ENCODE measurements at regions not wholly inside any gene's neighbourhood (a gene's known extent, or its start where the extent isn't known, plus 50 kb on each side); places are given as distances from the start of the nearest gene placed in this dataset.

DNA sequence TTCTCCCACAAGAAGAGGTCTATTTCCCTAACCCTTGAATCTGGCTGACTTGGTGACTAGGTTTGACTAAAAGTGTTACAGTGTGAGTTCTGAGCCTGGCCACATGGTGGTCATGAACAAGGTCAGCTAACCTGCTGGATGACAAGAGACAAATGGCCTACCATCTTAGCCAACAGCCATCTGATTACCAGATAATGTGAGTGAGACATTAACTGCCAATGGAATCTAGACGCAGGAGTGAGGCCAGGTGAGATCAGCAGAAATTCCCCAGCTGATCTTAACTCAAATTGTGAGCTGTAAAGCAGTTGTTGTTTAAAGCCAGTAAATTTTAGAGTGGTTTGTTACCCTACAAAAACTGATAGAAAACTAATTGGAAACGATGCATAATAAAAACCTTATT lies 320.0 kb downstream of the BRINP2 start:
- H3K27me3 ChIP-seq (ENCODE audit: control insufficient read depth in 3 of 3, insufficient read depth in 3 of 3, low read length in 3 of 3): no peaks in the 10 kb centered on the region
- no peak overlapping the region for H3K4me3 ChIP-seq (ENCODE audit: low read depth in 1 of 3, low read length in 3 of 3)
- no peak for FAIRE-seq
- H3K27ac ChIP-seq (ENCODE audit: low read depth in 1 of 3, low read length in 2 of 3): no peak overlapping the region
- no peaks in the 10 kb centered on the region for H3K4me1 ChIP-seq (ENCODE audit: control insufficient read depth in 3 of 3, insufficient read depth in 2 of 3, low read depth in 1 of 3, low read length in 2 of 3)
- DNase-seq: no peak
- peaks cover under 1 to 4% of the 10 kb centered on the region in 2 donors for H3K9me3 ChIP-seq (ENCODE audit: control insufficient read depth in 2 of 2, insufficient read depth in 1 of 2, low read depth in 1 of 2, low read length in 1 of 2)
- WGBS, 3 donors: 66 to 78% (median 73%) methylated on average over 2 of the region's 2 CpGs
- H3K36me3 ChIP-seq (ENCODE audit: control insufficient read depth in 3 of 3, insufficient read depth in 2 of 3, low read depth in 1 of 3, low read length in 3 of 3): no peaks in the 10 kb centered on the region

DNA sequence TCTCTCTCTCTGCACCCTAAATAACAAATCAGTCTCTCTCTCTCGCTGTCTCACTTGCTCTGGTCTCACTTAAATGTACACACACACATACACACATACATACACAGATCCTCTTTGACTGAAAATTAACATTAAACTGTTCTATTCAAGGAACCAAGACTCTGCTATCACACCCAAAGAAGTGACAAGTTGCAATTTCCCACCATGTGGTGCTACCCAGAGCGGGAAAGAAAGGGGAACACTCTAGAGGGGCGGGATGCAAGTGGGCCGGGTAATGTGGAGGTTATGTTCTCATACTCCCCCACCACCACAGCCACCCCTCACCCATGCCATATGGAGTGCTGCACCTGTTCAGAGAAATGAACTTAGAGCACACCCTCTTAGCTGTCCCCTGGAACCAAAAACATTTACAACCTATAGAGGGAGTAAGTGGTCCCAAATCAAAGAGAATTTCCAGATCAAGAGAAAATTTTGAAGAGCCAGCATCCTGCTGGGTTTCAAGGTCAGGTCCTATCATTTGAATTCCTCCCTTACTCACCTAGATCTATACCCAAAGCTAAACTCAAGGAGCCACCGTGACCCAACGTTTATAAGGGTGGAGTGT lies 319.4 kb downstream of the BRINP2 start:
- Histone ChIP-seq H3K9me3 (ENCODE audit: control insufficient read depth in 2 of 2, insufficient read depth in 1 of 2, low read depth in 1 of 2, low read length in 1 of 2) (no peaks in the 10 kb centered on the region), H3K27ac (ENCODE audit: low read depth in 1 of 3, low read length in 2 of 3) (no peak overlapping the region), H3K4me3 (ENCODE audit: low read depth in 1 of 3, low read length in 3 of 3) (no peak overlapping the region), H3K36me3 (ENCODE audit: control insufficient read depth in 3 of 3, insufficient read depth in 2 of 3, low read depth in 1 of 3, low read length in 3 of 3) (no peaks in the 10 kb centered on the region), H3K4me1 (ENCODE audit: control insufficient read depth in 3 of 3, insufficient read depth in 2 of 3, low read depth in 1 of 3, low read length in 2 of 3) (no peaks in the 10 kb centered on the region), H3K27me3 (ENCODE audit: control insufficient read depth in 3 of 3, insufficient read depth in 3 of 3, low read length in 3 of 3) (no peaks in the 10 kb centered on the region)
- 76 to 81% (median 81%) methylated on average over 6 of the region's 6 CpGs for WGBS, 3 donors
- FAIRE-seq (no peak), DNase-seq (no peak)

DNA sequence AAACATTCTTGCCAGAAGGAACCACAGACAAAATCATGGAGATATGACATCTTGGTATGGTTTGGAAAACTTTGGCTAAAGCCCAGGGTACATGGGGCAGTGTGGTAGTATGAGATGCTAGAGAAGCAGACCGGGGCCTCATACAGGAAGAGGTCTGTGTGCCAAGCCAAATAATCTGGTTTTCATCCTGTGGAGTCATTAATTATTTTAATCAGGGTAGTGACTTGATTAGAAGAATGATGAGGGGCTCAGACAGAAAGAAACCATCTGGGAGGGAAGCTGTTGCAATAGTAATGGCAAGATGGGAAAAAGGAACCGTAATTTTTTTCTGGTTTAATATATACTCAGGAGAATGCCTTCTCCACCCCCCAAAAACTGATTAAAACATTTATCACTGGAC lies 318.0 kb downstream of the BRINP2 start:
- H3K4me1 ChIP-seq (ENCODE audit: control insufficient read depth in 3 of 3, insufficient read depth in 2 of 3, low read depth in 1 of 3, low read length in 2 of 3): no peaks in the 10 kb centered on the region
- no peaks in the 10 kb centered on the region for H3K9me3 ChIP-seq (ENCODE audit: control insufficient read depth in 2 of 2, insufficient read depth in 1 of 2, low read depth in 1 of 2, low read length in 1 of 2)
- H3K4me3 ChIP-seq (ENCODE audit: low read depth in 1 of 3, low read length in 3 of 3): no peak overlapping the region
- WGBS, 3 donors: 60 to 67% (median 65%) methylated on average over 2 of the region's 2 CpGs
- H3K36me3 ChIP-seq (ENCODE audit: control insufficient read depth in 3 of 3, insufficient read depth in 2 of 3, low read depth in 1 of 3, low read length in 3 of 3): no peaks in the 10 kb centered on the region
- no peak overlapping the region for H3K27ac ChIP-seq (ENCODE audit: low read depth in 1 of 3, low read length in 2 of 3)
- DNase-seq: no peak
- FAIRE-seq: no peak
- H3K27me3 ChIP-seq (ENCODE audit: control insufficient read depth in 3 of 3, insufficient read depth in 3 of 3, low read length in 3 of 3): no peaks in the 10 kb centered on the region

DNA sequence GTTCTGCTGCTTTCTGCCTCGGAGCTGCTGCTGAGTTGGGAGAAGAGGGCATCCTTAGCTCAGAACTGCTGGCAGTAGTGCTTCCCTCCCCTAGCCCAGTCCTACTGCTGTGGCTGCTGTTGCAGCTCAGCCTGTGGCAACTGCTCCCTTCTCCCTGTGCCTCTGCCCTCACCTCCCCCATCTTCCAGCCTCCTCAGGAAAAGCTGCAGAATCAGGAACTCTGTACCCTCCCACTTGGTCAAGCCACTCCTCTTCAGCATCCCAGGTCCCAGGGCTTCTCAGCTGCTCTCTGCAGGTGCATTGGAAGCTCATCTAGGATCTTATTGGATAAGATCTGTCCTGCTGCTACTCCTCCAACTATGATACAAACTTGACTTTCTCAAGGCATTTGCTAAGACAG lies 316.7 kb downstream of the BRINP2 start:
- no peaks in the 10 kb centered on the region for H3K27me3 ChIP-seq (ENCODE audit: control insufficient read depth in 3 of 3, insufficient read depth in 3 of 3, low read length in 3 of 3)
- H3K27ac ChIP-seq (ENCODE audit: low read depth in 1 of 3, low read length in 2 of 3): no peak overlapping the region
- no peak for DNase-seq
- no peaks in the 10 kb centered on the region for H3K9me3 ChIP-seq (ENCODE audit: control insufficient read depth in 2 of 2, insufficient read depth in 1 of 2, low read depth in 1 of 2, low read length in 1 of 2)
- H3K4me1 ChIP-seq (ENCODE audit: control insufficient read depth in 3 of 3, insufficient read depth in 2 of 3, low read depth in 1 of 3, low read length in 2 of 3): no peaks in the 10 kb centered on the region
- 38 to 56% (median 42%) methylated on average over 1 of the region's 1 CpG for WGBS, 3 donors
- H3K36me3 ChIP-seq (ENCODE audit: control insufficient read depth in 3 of 3, insufficient read depth in 2 of 3, low read depth in 1 of 3, low read length in 3 of 3): no peaks in the 10 kb centered on the region
- no peak for FAIRE-seq
- H3K4me3 ChIP-seq (ENCODE audit: low read depth in 1 of 3, low read length in 3 of 3): no peak overlapping the region

DNA sequence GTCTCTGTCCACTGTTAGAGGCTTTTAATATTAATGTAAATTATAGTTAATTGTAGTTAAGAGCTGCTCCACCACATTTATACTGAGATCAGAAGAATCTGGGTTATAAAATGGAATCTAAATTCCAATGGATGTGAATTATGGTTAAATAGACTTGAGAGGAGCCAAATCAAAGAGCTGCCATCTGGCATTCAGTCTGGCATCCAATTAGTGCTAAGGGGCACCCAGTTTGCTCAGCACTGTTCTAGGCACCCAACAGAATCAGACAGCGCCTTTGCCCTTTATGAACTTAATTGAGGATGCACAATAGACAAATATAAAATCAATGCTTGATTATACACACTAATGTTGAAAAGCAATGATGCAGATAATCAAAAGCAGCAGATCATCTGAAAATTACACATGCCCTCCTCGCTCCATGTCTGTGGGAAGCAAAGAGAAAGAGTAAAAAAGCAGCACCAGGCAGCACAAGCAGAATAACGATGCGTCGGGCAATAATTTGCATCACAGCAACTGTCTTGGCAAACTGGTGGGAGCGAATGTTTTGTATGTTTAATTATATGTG lies 310.1 kb downstream of the BRINP2 start:
- no peak overlapping the region for H3K4me3 ChIP-seq (ENCODE audit: low read depth in 1 of 3, low read length in 3 of 3)
- no peaks in the 10 kb centered on the region for H3K36me3 ChIP-seq (ENCODE audit: control insufficient read depth in 3 of 3, insufficient read depth in 2 of 3, low read depth in 1 of 3, low read length in 3 of 3)
- no peaks in the 10 kb centered on the region for H3K27me3 ChIP-seq (ENCODE audit: control insufficient read depth in 3 of 3, insufficient read depth in 3 of 3, low read length in 3 of 3)
- no peak overlapping the region for H3K27ac ChIP-seq (ENCODE audit: low read depth in 1 of 3, low read length in 2 of 3)
- no peaks in the 10 kb centered on the region for H3K9me3 ChIP-seq (ENCODE audit: control insufficient read depth in 2 of 2, insufficient read depth in 1 of 2, low read depth in 1 of 2, low read length in 1 of 2)
- WGBS, 3 donors: 83 to 89% (median 88%) methylated on average over 6 of the region's 6 CpGs
- DNase-seq (no peak), FAIRE-seq (no peak)
- H3K4me1 ChIP-seq (ENCODE audit: control insufficient read depth in 3 of 3, insufficient read depth in 2 of 3, low read depth in 1 of 3, low read length in 2 of 3): no peaks in the 10 kb centered on the region

DNA sequence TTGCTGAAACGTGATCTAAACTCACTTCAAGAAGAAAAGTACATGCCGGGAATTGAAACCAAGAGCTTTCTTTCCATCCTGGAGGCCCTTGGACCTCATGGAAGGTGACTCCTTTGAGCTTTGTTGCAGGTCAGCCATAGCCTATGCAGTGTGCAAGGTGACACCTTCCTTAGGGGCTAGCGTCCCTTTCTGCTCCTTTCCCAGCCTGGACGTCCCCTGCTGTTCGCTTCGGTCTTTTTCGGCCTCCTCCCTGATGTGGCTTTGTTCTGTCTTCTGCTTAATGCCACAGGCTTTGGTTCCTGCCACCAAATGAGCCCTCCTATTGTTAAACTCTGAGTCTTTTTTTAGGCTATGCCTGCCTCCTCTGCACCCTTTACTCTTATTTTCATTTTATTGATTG lies 308.8 kb downstream of the BRINP2 start:
- Histone ChIP-seq H3K4me1 (ENCODE audit: control insufficient read depth in 3 of 3, insufficient read depth in 2 of 3, low read depth in 1 of 3, low read length in 2 of 3) (no peaks in the 10 kb centered on the region), H3K36me3 (ENCODE audit: control insufficient read depth in 3 of 3, insufficient read depth in 2 of 3, low read depth in 1 of 3, low read length in 3 of 3) (no peaks in the 10 kb centered on the region)
- WGBS, 3 donors: 82 to 86% (median 84%) methylated on average over 7 of the region's 7 CpGs

DNA sequence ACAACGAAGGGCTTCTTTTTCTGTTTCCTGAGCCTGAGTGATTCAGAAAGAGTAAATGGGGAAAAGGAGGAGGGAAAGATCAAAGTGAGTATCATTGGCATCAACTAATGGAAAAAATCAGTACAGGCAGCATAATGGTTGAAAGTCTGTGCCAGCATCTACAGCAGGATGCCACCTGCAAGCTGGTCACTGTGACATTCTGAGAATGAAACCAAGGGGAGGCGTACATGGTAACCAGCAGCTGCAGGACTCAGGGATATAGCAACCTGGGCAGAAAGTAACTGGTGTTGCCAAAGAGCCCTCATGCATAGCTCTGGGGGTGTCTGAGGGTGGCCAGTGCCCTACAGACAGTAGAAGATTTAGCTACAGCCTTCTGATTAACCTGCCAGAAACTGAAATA lies 305.9 kb downstream of the BRINP2 start:
- no peaks in the 10 kb centered on the region for H3K4me1 ChIP-seq (ENCODE audit: control insufficient read depth in 3 of 3, insufficient read depth in 2 of 3, low read depth in 1 of 3, low read length in 2 of 3)

More for the DNA sequence above, 308.8 kb downstream of the BRINP2 start:
- DNase-seq (no peak), FAIRE-seq (no peak)
- no peak overlapping the region for H3K27ac ChIP-seq (ENCODE audit: low read depth in 1 of 3, low read length in 2 of 3)
- no peak overlapping the region for H3K4me3 ChIP-seq (ENCODE audit: low read depth in 1 of 3, low read length in 3 of 3)
- no peaks in the 10 kb centered on the region for H3K9me3 ChIP-seq (ENCODE audit: control insufficient read depth in 2 of 2, insufficient read depth in 1 of 2, low read depth in 1 of 2, low read length in 1 of 2)
- no peaks in the 10 kb centered on the region for H3K27me3 ChIP-seq (ENCODE audit: control insufficient read depth in 3 of 3, insufficient read depth in 3 of 3, low read length in 3 of 3)

DNA sequence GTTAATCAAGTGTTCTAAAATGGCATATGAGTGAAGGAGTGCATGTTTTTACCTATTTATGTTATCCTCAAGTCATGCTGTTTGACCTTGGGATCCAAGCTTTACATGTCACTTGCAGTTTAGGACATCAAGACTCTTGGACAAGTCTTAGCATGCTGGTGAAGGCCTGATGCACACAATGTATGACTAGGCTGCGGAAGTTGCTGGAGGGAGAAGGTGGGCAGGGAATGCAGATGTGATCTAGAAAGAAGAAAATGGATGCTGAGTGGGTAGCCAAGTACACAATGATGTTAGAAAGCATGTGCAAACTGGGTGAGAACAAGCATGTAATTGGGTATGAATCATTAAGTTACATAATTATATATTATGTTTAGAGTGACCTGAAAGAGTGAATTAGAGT lies 301.8 kb downstream of the BRINP2 start:
- no peaks in the 10 kb centered on the region for H3K4me1 ChIP-seq (ENCODE audit: control insufficient read depth in 3 of 3, insufficient read depth in 2 of 3, low read depth in 1 of 3, low read length in 2 of 3)
- H3K27ac ChIP-seq (ENCODE audit: low read depth in 1 of 3, low read length in 2 of 3): no peak overlapping the region
- H3K36me3 ChIP-seq (ENCODE audit: control insufficient read depth in 3 of 3, insufficient read depth in 2 of 3, low read depth in 1 of 3, low read length in 3 of 3): no peaks in the 10 kb centered on the region
- no peak for DNase-seq
- FAIRE-seq: no peak
- 93 to 100% (median 94%) methylated on average over 1 of the region's 1 CpG for WGBS, 3 donors
- no peak overlapping the region for H3K4me3 ChIP-seq (ENCODE audit: low read depth in 1 of 3, low read length in 3 of 3)
- H3K9me3 ChIP-seq (ENCODE audit: control insufficient read depth in 2 of 2, insufficient read depth in 1 of 2, low read depth in 1 of 2, low read length in 1 of 2): no peaks in the 10 kb centered on the region
- no peaks in the 10 kb centered on the region for H3K27me3 ChIP-seq (ENCODE audit: control insufficient read depth in 3 of 3, insufficient read depth in 3 of 3, low read length in 3 of 3)

More for the DNA sequence above, 305.9 kb downstream of the BRINP2 start:
- no peak for DNase-seq
- Histone ChIP-seq H3K27ac (ENCODE audit: low read depth in 1 of 3, low read length in 2 of 3) (no peak overlapping the region), H3K27me3 (ENCODE audit: control insufficient read depth in 3 of 3, insufficient read depth in 3 of 3, low read length in 3 of 3) (no peaks in the 10 kb centered on the region), H3K4me3 (ENCODE audit: low read depth in 1 of 3, low read length in 3 of 3) (no peak overlapping the region), H3K36me3 (ENCODE audit: control insufficient read depth in 3 of 3, insufficient read depth in 2 of 3, low read depth in 1 of 3, low read length in 3 of 3) (no peaks in the 10 kb centered on the region), H3K9me3 (ENCODE audit: control insufficient read depth in 2 of 2, insufficient read depth in 1 of 2, low read depth in 1 of 2, low read length in 1 of 2) (no peaks in the 10 kb centered on the region)
- no peak for FAIRE-seq
- whole genome bisulfite sequencing, 3 donors: 30 to 73% (median 37%) methylated on average over 2 of the region's 2 CpGs

DNA sequence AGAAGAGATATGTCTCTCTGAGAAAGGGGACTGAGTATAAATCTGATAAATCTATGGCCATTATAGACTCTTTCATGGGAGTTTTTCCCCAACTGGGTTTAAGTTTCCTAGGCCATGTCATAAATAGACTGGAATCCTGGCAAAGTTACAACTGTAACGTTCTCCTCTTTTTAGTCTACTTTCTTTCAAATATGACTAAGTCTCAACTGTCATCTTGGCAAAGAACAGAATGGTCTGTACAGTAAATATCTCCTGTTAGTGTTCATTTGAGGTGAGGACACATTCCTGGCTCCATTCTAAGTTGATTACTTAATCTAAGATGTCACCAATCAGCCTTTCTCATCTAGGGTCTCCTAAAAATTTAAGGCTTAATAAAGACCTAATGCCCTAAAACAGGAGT lies 300.5 kb downstream of the BRINP2 start:
- no peak for DNase-seq
- Histone ChIP-seq H3K36me3 (ENCODE audit: control insufficient read depth in 3 of 3, insufficient read depth in 2 of 3, low read depth in 1 of 3, low read length in 3 of 3) (no peaks in the 10 kb centered on the region), H3K9me3 (ENCODE audit: control insufficient read depth in 2 of 2, insufficient read depth in 1 of 2, low read depth in 1 of 2, low read length in 1 of 2) (no peaks in the 10 kb centered on the region), H3K4me3 (ENCODE audit: low read depth in 1 of 3, low read length in 3 of 3) (no peak overlapping the region), H3K27ac (ENCODE audit: low read depth in 1 of 3, low read length in 2 of 3) (no peak overlapping the region), H3K4me1 (ENCODE audit: control insufficient read depth in 3 of 3, insufficient read depth in 2 of 3, low read depth in 1 of 3, low read length in 2 of 3) (no peaks in the 10 kb centered on the region), H3K27me3 (ENCODE audit: control insufficient read depth in 3 of 3, insufficient read depth in 3 of 3, low read length in 3 of 3) (no peaks in the 10 kb centered on the region)
- FAIRE-seq: no peak
- 35 to 48% (median 40%) methylated on average over 1 of the region's 1 CpG for WGBS, 3 donors

Measured in small intestine (tissue), 7 donors.